ENCODE measurements at regions not wholly inside any gene's neighbourhood (a gene's known extent, or its start where the extent isn't known, plus 50 kb on each side); places are given as distances from the start of the nearest gene placed in this dataset.

GRCh38 chr14:26180221-26180620 is 417.6 kb downstream of the NOVA1 start:
- H3K27me3 ChIP-seq (ENCODE audit: insufficient read depth, low read depth, low read length): no peaks in the 10 kb centered on the region
- H3K4me2 ChIP-seq (ENCODE audit: low read length): no peak overlapping the region
- no peaks in the 10 kb centered on the region for H3K9me2 ChIP-seq (ENCODE audit: insufficient read depth, low read length)
- no peaks in the 10 kb centered on the region for H3K9me3 ChIP-seq (ENCODE audit: low read length)
- H2AFZ ChIP-seq (ENCODE audit: low read depth, low read length): no peak overlapping the region
- no peak overlapping the region for H3K4me3 ChIP-seq (ENCODE audit: low read length)
- H3K9ac ChIP-seq (ENCODE audit: low read length): no peak overlapping the region
- no peaks in the 10 kb centered on the region for H3K79me2 ChIP-seq (replicated peaks; ENCODE audit: insufficient read depth, low read length)
- no peaks in the 10 kb centered on the region for H3F3A ChIP-seq (ENCODE audit: insufficient read depth, low read length, poor library complexity, severe bottlenecking)
- no peaks in the 10 kb centered on the region for H3K36me3 ChIP-seq (ENCODE audit: insufficient read depth, low read length)
- TF ChIP-seq POLR2AphosphoS5 (IDR thresholded peaks at IDR 0.05) (no peak), SMC3 (conservative IDR thresholded peaks at IDR 0.05; ENCODE audit: poor library complexity) (no peak), TAF1 (IDR thresholded peaks at IDR 0.05; ENCODE audit: low read depth) (no peak), REST (IDR thresholded peaks at IDR 0.05; ENCODE audit: borderline replicate concordance) (no peak), CTCF (IDR thresholded peaks at IDR 0.05; ENCODE audit: poor library complexity, severe bottlenecking) (no peak)
- no peaks in the 10 kb centered on the region for H4K20me1 ChIP-seq (ENCODE audit: insufficient read depth)
- no peak overlapping the region for H3K27ac ChIP-seq (ENCODE audit: low read length)

- Histone ChIP-seq H3K79me2 (replicated peaks; ENCODE audit: insufficient read depth, low read length) (no peaks in the 10 kb centered on the region), H3F3A (ENCODE audit: insufficient read depth, low read length, poor library complexity, severe bottlenecking) (no peaks in the 10 kb centered on the region), H3K27ac (ENCODE audit: low read length) (no peak overlapping the region), H3K9ac (ENCODE audit: low read length) (no peak overlapping the region), H3K9me3 (ENCODE audit: low read length) (no peaks in the 10 kb centered on the region), H2AFZ (ENCODE audit: low read depth, low read length) (no peak overlapping the region), H3K4me3 (ENCODE audit: low read length) (no peak overlapping the region), H3K4me2 (ENCODE audit: low read length) (no peak overlapping the region), H3K36me3 (ENCODE audit: insufficient read depth, low read length) (no peaks in the 10 kb centered on the region), H4K20me1 (ENCODE audit: insufficient read depth) (no peaks in the 10 kb centered on the region), H3K27me3 (ENCODE audit: insufficient read depth, low read depth, low read length) (no peaks in the 10 kb centered on the region), H3K9me2 (ENCODE audit: insufficient read depth, low read length) (no peaks in the 10 kb centered on the region)
- TF ChIP-seq POLR2AphosphoS5 (IDR thresholded peaks at IDR 0.05): no peak
- no peak for TF ChIP-seq MXI1 (conservative IDR thresholded peaks at IDR 0.05; ENCODE audit: poor library complexity, severe bottlenecking)
- TF ChIP-seq CTCF (IDR thresholded peaks at IDR 0.05; ENCODE audit: poor library complexity, severe bottlenecking): no peak
- no peak for TF ChIP-seq TAF1 (IDR thresholded peaks at IDR 0.05; ENCODE audit: low read depth)
- no peak for TF ChIP-seq EP300 (conservative IDR thresholded peaks at IDR 0.05; ENCODE audit: poor library complexity, severe bottlenecking)
- no peak for TF ChIP-seq REST (IDR thresholded peaks at IDR 0.05; ENCODE audit: borderline replicate concordance)
- TF ChIP-seq RAD21 (conservative IDR thresholded peaks at IDR 0.05): no peak
- TF ChIP-seq SMC3 (conservative IDR thresholded peaks at IDR 0.05; ENCODE audit: poor library complexity): no peak
- no peak for TF ChIP-seq EZH2 (IDR thresholded peaks at IDR 0.05; ENCODE audit: borderline replicate concordance, insufficient read depth, low read length, poor library complexity, severe bottlenecking)
Measured at GRCh38 chr14:26175658-26176057, 422.2 kb downstream of the NOVA1 start.

All from neural cell (in vitro differentiated cells).